Fibroblast of lung (primary cell): ENCODE measurements at regions not wholly inside any gene's neighbourhood (a gene's known extent, or its start where the extent isn't known, plus 50 kb on each side); places are given as distances from the start of the nearest gene placed in this dataset.

Source experiments
- DNase-seq, 2 donors: peaks; one replicate each; pipeline versions ENCODE4 v3.0.0 to v3.0.0-alpha.2; 2010; ENCODE audit warnings: low read depth in 2 of 2
- H2AFZ ChIP-seq: 2 replicates; pipeline ENCODE4 v1.5.1; 2012; ENCODE audit warnings: low read length, control low read depth, inconsistent platforms
- H3K27ac ChIP-seq: 2 replicates; pipeline ENCODE4 v1.5.1; 2011; ENCODE audit warnings: low read length, control low read depth; ENCODE audit not compliant: insufficient read depth
- H3K27me3 ChIP-seq: 2 replicates; pipeline ENCODE4 v1.5.1; 2011; ENCODE audit warnings: mild to moderate bottlenecking, low read length; ENCODE audit not compliant: control insufficient read depth, insufficient read depth
- H3K36me3 ChIP-seq: 2 replicates; pipeline ENCODE4 v1.5.1; 2011; ENCODE audit warnings: low read length; ENCODE audit not compliant: control insufficient read depth, insufficient read depth
- H3K4me1 ChIP-seq: 2 replicates; pipeline ENCODE4 v1.5.1; 2011; ENCODE audit warnings: low read length; ENCODE audit not compliant: control insufficient read depth, insufficient read depth; ENCODE audit errors: extremely low read depth
- H3K4me2 ChIP-seq: 2 replicates; pipeline ENCODE4 v1.5.1; 2011; ENCODE audit warnings: low read length, control low read depth; ENCODE audit not compliant: insufficient read depth; ENCODE audit errors: extremely low read depth
- H3K4me3 ChIP-seq, 4 experiments: fragments of 200-600 bp in 1 of 4; sonication (generic) in 1 of 4; replicated peaks in 1 of 4; 2 replicates each; pipeline ENCODE4 v1.5.1; 2011 to 2016; ENCODE audit warnings: low read length in 4 of 4, low read depth in 3 of 4, mild to moderate bottlenecking in 3 of 4, control low read depth in 2 of 4, inconsistent platforms in 1 of 4, mixed read lengths in 1 of 4; ENCODE audit not compliant: insufficient read depth in 1 of 4; ENCODE audit errors: control extremely low read depth in 1 of 4
- H3K79me2 ChIP-seq: 2 replicates; pipeline ENCODE4 v1.5.1; 2012; ENCODE audit warnings: mild to moderate bottlenecking, low read length, inconsistent platforms; ENCODE audit not compliant: control insufficient read depth, insufficient read depth
- H3K9ac ChIP-seq: 2 replicates; pipeline ENCODE4 v1.5.1; 2011; ENCODE audit warnings: mild to moderate bottlenecking, low read length, control low read depth; ENCODE audit not compliant: insufficient read depth
- H3K9me3 ChIP-seq: 2 replicates; pipeline ENCODE4 v1.5.1; 2012; ENCODE audit warnings: low read depth, low read length; ENCODE audit not compliant: control insufficient read depth, insufficient read depth
- H4K20me1 ChIP-seq: 2 replicates; pipeline ENCODE4 v1.5.1; 2011; ENCODE audit warnings: low read length; ENCODE audit not compliant: control insufficient read depth, insufficient read depth; ENCODE audit errors: extremely low read depth
- CTCF ChIP-seq, 2 donors: IDR thresholded peaks in 1 of 2; conservative IDR thresholded peaks in 1 of 2; 1 replicate in 1 of 2; 2 replicates in 1 of 2; pipeline ENCODE4 v1.5.1; 2011 to 2012; ENCODE audit warnings: low read length in 2 of 2, control low read depth in 1 of 2, inconsistent platforms in 1 of 2, low read depth in 1 of 2, mild to moderate bottlenecking in 1 of 2
- EZH2 ChIP-seq: IDR thresholded peaks from 2 replicates; pipeline ENCODE4 v1.5.1; 2012; ENCODE audit warnings: low read length, control low read depth, mild to moderate bottlenecking; ENCODE audit errors: missing control alignments

- no peak overlapping the region for H3K9ac ChIP-seq
- no peaks in the 10 kb centered on the region for H4K20me1 ChIP-seq
- H3K79me2 ChIP-seq, result no peaks in the 10 kb centered on the region
- H3K4me2 ChIP-seq, result no peak overlapping the region
- H3K9me3 ChIP-seq, result no peaks in the 10 kb centered on the region
- no peak for TF ChIP-seq CTCF (conservative IDR thresholded peaks at IDR 0.05 in 1 of 2, IDR thresholded peaks at IDR 0.05 in 1 of 2; ENCODE audit: low read depth in 1 of 2, low read length in 2 of 2)
- no peak for TF ChIP-seq EZH2
- H3K4me1 ChIP-seq, result no peaks in the 10 kb centered on the region
- H3K27ac ChIP-seq, result no peak overlapping the region
- H3K36me3 ChIP-seq, result no peaks in the 10 kb centered on the region
- H3K27me3 ChIP-seq, result no peaks in the 10 kb centered on the region
- no peak for DNase-seq
- no peak overlapping the region for H3K4me3 ChIP-seq
- no peak overlapping the region for H2AFZ ChIP-seq
Measured at GRCh38 chr6:71730284-71730683, 156.1 kb upstream of the RIMS1 start.

- no peak overlapping the region for H3K9ac ChIP-seq
- DNase-seq, result peak; percentile 4 to 42
- no peaks in the 10 kb centered on the region for H3K9me3 ChIP-seq
- H3K27me3 ChIP-seq, result no peaks in the 10 kb centered on the region
- H3K36me3 ChIP-seq, result no peaks in the 10 kb centered on the region
- no peaks in the 10 kb centered on the region for H4K20me1 ChIP-seq
- H2AFZ ChIP-seq, result no peak overlapping the region
- H3K4me3 ChIP-seq, result no peak overlapping the region
- no peaks in the 10 kb centered on the region for H3K4me1 ChIP-seq
- no peak overlapping the region for H3K4me2 ChIP-seq
- H3K27ac ChIP-seq, result no peak overlapping the region
- H3K79me2 ChIP-seq, result no peaks in the 10 kb centered on the region
- TF ChIP-seq CTCF (conservative IDR thresholded peaks at IDR 0.05 in 1 of 2, IDR thresholded peaks at IDR 0.05 in 1 of 2; ENCODE audit: low read depth in 1 of 2, low read length in 2 of 2) (no peak), EZH2 (no peak)
Measured at GRCh38 chr6:71733970-71734899, 152.1 kb upstream of the RIMS1 start.

GRCh38 chr6:71737953-71738352, 148.4 kb upstream of the RIMS1 start:
- H3K4me1 ChIP-seq, result no peaks in the 10 kb centered on the region
- H3K79me2 ChIP-seq, result no peaks in the 10 kb centered on the region
- no peak overlapping the region for H2AFZ ChIP-seq
- no peak overlapping the region for H3K9ac ChIP-seq
- H3K4me2 ChIP-seq, result no peak overlapping the region
- TF ChIP-seq CTCF (conservative IDR thresholded peaks at IDR 0.05 in 1 of 2, IDR thresholded peaks at IDR 0.05 in 1 of 2; ENCODE audit: low read depth in 1 of 2, low read length in 2 of 2), result no peak
- TF ChIP-seq EZH2, result no peak
- no peak overlapping the region for H3K4me3 ChIP-seq
- H3K9me3 ChIP-seq, result no peaks in the 10 kb centered on the region
- no peaks in the 10 kb centered on the region for H3K27me3 ChIP-seq
- no peak overlapping the region for H3K27ac ChIP-seq
- DNase-seq, result no peak
- H3K36me3 ChIP-seq, result no peaks in the 10 kb centered on the region
- no peaks in the 10 kb centered on the region for H4K20me1 ChIP-seq
